ENCODE measurements at regions not wholly inside any gene's neighbourhood (a gene's known extent, or its start where the extent isn't known, plus 50 kb on each side); places are given as distances from the start of the nearest gene placed in this dataset.

GRCh38 chr1:219773775-219774174, 154.6 kb downstream of the SLC30A10 start:
- DNase-seq (ENCODE audit: low read depth in 2 of 3, low spot score in 1 of 3): no peak

GRCh38 chr1:219773110-219773509, 155.2 kb downstream of the SLC30A10 start:
- no peak for DNase-seq (ENCODE audit: low read depth in 2 of 3, low spot score in 1 of 3)

- DNase-seq (ENCODE audit: low read depth in 2 of 3, low spot score in 1 of 3): no peak
Measured at GRCh38 chr1:219772265-219773036, 155.9 kb downstream of the SLC30A10 start.

GRCh38 chr1:219771080-219771479, 157.3 kb downstream of the SLC30A10 start:
- DNase-seq (ENCODE audit: low read depth in 2 of 3, low spot score in 1 of 3): no peak

- DNase-seq (ENCODE audit: low read depth in 2 of 3, low spot score in 1 of 3): no peak
Measured at GRCh38 chr1:219763321-219763720, 150.4 kb upstream of the ZC3H11B start.

- no peak for DNase-seq (ENCODE audit: low read depth in 2 of 3, low spot score in 1 of 3)
Measured at GRCh38 chr1:219761208-219761860, 148.4 kb upstream of the ZC3H11B start.

GRCh38 chr1:219759095-219759494, 146.2 kb upstream of the ZC3H11B start:
- no peak for DNase-seq (ENCODE audit: low read depth in 2 of 3, low spot score in 1 of 3)

- DNase-seq (ENCODE audit: low read depth in 2 of 3, low spot score in 1 of 3): no peak
Measured at GRCh38 chr1:219757890-219758289, 145.0 kb upstream of the ZC3H11B start.

- no peak for DNase-seq (ENCODE audit: low read depth in 2 of 3, low spot score in 1 of 3)
Measured at GRCh38 chr1:219755234-219755633, 142.3 kb upstream of the ZC3H11B start.

- no peak for DNase-seq (ENCODE audit: low read depth in 2 of 3, low spot score in 1 of 3)
Measured at GRCh38 chr1:219754767-219755166, 141.9 kb upstream of the ZC3H11B start.

GRCh38 chr1:219753914-219754313, 141.0 kb upstream of the ZC3H11B start:
- DNase-seq (ENCODE audit: low read depth in 2 of 3, low spot score in 1 of 3): no peak

- DNase-seq (ENCODE audit: low read depth in 2 of 3, low spot score in 1 of 3): no peak
Measured at GRCh38 chr1:219752645-219753044, 139.7 kb upstream of the ZC3H11B start.

GRCh38 chr1:219751870-219752507, 139.1 kb upstream of the ZC3H11B start:
- DNase-seq (ENCODE audit: low read depth in 2 of 3, low spot score in 1 of 3): no peak

GRCh38 chr1:219749370-219749769, 136.5 kb upstream of the ZC3H11B start:
- no peak for DNase-seq (ENCODE audit: low read depth in 2 of 3, low spot score in 1 of 3)

- no peak for DNase-seq (ENCODE audit: low read depth in 2 of 3, low spot score in 1 of 3)
Measured at GRCh38 chr1:219746141-219746540, 133.2 kb upstream of the ZC3H11B start.

GRCh38 chr1:219744652-219745469, 132.0 kb upstream of the ZC3H11B start:
- DNase-seq (ENCODE audit: low read depth in 2 of 3, low spot score in 1 of 3): no peak

GRCh38 chr1:219741011-219741970, 128.4 kb upstream of the ZC3H11B start:
- DNase-seq (ENCODE audit: low read depth in 2 of 3, low spot score in 1 of 3): no peak

- DNase-seq (ENCODE audit: low read depth in 2 of 3, low spot score in 1 of 3): no peak
Measured at GRCh38 chr1:219733511-219734174, 120.7 kb upstream of the ZC3H11B start.

GRCh38 chr1:219732814-219733491, 120.0 kb upstream of the ZC3H11B start:
- no peak for DNase-seq (ENCODE audit: low read depth in 2 of 3, low spot score in 1 of 3)

All from stimulated activated CD4-positive, alpha-beta T cell treated with anti-CD3 and anti-CD28 coated beads, Interleukin-12 subunit alpha, Interleukin-12 subunit beta, amount 100 ng/mL, for 48 hours (primary cell).